Stimulated activated CD4-positive, alpha-beta T cell treated with anti-CD3 and anti-CD28 coated beads, Interleukin-1b, Interleukin-23, amount 100 ng/mL, for 24 hours (primary cell): ENCODE measurements at regions not wholly inside any gene's neighbourhood (a gene's known extent, or its start where the extent isn't known, plus 50 kb on each side); places are given as distances from the start of the nearest gene placed in this dataset.
A peak's percentile ranks its signal among the peaks of the same experiment; 100 is the strongest.
"Not testable (repeated sequence)": the region's sequence is repeated elsewhere in the genome, so short reads cannot be mapped to it uniquely, and the experiment has no call there.

Experiments used
- DNase-seq, 4 experiments: peaks; one replicate each; pipeline ENCODE4 v3.0.0-alpha.2; 2020; ENCODE audit warnings: low read depth in 4 of 4, low spot score in 1 of 4

DNA sequence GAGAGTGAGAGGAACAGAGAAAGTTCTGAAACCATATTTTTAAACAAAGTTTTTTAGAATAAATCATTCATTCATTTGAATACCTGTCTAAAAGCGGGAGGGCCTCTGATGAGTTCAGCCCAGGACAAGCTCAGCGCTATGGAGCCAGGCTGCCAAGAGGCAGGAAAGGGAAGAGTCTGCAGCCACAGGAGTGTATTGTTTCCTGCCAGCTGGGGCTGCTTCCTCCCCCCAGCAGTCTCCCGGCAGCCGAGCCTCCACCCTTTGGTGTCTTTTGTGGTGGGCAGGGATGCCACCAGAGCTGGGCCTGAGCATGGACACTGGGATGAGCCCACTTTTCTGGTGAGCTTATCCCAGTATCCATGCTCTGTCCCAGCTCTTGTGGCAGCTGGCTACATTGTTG is 199.5 kb upstream of the TPRG1 start:
- DNase-seq, result no peak

DNA sequence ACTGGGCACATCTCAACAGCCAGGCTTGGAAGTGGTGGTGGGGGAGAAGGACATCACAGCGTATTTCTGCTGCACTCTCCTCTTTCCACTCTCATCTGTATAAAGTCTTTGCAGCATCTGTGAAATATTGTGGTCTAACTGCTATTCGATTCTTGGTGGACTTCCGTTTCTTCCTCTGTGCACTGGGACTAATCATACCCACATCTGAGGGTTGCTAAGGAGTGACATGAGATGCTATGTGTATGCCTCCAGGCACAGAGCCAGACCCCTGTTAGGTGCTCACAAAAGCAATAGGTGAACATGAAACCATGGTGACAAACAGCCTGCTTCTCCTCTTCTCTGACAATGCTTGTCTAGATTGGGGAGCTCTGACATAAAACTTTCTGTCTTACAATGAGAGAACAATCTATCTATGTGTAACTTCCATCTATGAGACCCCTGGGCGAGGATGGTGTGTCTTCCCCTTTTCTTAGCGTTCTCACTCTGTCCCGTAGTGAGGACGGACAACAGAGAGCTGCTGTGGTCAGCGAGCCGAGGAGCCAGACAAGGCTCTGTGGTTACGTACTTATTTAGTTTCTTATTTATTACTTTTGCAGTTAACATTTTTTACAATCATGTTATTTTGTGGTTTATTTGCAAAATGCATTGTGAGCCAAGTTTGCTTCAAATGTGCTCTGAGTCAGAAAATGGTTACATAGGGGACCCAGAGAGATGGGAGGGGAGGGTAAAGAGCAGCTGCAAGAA is 196.7 kb upstream of the TPRG1 start:
- no peak for DNase-seq

DNA sequence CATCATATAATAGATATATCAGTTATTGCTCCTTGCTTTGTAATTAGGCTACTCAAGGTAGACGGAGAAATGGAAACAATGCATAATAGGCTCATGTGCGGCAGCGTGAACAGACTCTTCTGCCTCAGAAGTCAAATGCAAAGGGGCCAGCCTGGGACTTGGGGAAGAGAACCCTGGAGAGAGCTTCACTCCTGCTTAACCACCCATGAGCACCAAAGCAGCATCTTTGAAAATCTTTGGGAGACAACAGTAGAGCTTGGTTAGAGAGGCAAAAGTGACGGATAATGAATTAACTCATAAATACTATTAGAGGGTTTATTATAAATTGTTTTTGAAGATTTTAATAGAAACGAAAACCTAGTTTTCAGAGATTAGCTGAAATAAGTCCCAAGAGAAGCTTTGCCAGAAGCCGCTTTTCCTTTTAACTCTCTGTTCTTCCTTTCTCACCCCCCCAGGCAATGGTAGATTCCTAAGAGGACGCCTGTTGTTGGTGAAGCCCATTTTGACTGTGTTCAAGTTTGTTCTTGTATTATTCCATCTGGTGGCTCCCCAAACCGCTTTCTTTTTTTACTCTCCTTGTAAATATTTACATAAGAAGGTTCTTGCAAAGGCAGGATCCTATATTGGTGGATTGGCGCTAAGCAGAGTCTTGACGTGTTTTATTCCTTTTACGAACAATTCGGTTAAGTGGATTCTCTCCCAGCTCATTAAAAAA is 196.0 kb upstream of the TPRG1 start:
- DNase-seq, result no peak

DNA sequence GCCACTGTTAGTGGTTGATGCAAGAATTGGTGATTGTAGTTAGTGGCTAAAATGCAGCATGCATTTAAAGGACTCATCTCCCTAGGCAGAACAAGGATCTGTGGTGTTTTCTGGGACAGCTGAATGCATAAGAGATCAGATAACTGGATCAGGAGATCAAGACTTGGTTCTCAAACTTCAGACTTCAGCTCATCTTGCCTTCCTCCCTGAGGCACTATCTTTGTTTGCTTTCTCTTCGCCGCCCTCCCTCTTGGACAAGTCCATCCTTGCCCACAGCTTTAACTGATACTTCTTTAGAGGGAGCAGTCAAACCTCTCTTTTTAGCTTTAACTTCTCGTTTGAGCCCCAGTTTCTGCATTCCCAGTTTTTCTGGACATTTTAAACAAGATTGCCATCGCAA is 195.4 kb upstream of the TPRG1 start:
- DNase-seq, result no peak

DNA sequence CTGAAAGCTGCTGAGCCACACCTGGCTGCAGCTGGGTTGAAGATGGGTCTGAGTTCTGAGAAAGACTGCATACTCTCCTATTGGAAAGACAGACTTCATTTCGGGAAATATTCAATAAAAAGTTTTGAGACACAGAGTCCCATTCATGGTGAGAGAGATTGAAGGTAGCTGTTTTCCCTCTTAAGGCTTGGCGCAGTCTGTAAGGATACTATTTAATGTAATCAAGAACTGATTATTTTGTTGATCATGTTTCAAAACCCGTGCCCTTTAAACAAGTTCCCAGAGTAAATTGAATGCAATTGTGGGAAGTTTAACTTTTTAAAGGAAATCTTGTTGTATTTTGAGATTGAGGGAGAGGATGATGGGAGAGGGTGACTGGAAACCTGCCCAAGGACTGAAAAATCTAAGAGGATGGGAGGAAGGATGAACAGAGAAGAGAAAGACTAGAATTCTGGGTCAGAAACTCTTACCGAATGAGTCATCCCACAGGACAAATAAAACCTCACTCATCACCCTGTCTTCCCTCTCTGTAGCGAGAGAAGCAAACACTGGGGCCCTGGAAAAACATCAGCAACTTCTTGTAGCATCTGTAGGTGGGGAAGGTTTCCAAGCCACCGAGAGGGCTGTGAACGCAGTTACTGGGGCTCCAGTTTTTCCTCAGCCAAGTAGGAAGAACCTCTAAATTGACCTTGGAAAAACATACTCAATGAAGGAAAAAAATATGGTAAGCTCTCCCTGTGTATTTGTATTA is 193.2 kb upstream of the TPRG1 start:
- DNase-seq, result no peak

DNA sequence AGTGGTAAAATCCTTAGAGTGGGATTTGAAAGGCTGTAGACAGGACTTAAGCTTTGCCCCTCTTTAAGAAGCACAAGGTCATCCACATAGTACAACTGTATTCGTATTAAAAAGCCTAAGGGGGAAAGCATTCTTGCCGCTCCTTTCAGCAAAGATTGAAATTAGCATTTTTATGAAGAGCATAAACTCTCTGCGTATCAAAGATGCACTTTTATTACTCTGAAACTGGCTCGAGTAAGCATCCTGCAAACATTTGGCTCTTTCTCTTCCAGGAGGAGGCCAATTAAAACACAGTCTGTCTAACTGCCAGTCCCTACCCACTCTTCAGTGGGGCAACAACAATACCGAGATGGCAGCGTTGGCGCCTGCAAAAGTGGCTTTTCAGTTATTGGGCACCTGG is 192.5 kb upstream of the TPRG1 start:
- DNase-seq, result no peak

DNA sequence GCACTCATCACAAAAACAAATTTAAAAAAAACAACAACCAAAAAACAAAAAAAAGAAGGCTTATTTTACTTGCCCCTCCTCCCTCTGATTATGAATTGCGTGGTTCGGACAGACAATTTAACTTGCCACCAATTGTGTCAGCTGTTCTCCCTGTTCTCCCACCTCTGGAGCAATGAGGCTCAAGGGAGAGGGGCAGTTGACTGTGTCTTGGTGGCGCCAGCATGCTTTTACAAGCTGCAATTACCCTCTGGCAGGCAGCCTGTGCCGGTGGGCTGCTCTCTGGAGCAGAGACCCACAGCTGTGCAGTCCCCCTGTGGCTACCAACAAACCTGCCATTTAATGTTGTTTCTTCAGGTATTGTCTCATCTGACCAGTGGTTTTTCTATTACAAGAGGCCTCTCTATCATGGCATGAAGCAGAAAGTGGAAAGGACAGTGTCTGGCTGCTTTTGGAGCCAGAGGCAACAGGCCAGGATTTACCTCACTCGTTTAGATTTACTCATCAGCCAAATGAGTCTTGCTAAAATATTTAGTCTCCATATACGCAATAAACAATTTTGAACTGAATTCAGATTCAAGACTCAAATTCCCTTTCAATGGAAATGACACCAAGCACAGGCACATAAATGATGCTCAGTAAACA is 192.0 kb upstream of the TPRG1 start:
- no peak for DNase-seq

DNA sequence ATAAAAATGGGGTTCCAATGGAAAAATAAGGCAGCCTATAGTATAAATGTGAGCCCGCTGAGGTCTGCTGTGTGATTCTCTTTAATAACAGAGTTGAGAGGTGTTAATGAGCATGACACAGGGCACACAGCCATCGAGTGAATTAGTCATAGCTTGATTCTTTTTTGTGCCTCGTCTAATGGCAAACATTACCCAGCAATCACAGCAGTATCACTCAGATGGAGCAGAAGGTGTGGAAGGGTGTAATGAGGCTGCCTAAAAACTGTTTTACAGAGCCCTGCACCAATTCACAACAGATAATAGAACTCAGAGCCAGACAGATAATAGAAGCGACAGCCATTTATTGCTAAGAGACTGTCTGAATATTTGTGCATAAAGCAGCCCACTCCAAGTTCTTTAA is 178.6 kb upstream of the TPRG1 start:
- DNase-seq, result no peak

DNA sequence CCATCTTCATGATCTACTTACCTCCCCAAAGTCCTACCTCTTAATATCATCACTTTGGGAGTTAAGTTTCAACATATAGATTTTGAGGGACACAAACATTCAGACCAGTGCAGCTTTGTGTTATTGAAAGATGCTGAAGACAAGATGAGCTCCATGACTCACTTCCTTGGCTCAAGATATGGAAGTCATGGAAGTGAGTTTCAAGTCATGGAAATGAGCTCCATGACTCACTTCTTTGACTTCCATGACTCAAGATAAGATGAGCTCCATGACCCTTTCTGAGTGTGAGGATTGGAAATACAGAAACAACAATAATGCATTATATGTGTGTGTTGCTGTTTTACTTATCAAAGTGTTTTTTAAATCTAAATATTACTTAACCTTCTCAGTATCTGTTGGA is 170.2 kb upstream of the TPRG1 start:
- no peak for DNase-seq

DNA sequence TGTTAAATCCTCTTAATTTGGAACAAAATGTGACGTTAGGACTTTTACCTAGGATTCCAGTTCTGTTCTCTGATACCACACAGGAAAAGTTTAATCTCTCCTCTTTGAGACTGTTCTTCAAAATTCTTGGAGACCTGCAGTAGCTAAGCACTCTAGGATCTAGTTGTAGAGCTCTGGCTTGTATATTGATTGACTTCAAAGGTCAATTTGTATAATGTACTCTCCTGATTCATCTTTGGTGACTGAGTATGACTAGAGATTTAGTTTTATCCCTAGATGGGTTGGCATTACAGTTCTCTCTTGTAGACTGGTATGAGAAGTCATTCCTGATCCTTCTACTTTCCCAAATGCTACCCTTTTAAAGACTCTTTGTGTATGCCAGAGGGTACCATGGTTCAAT is 168.4 kb upstream of the TPRG1 start:
- DNase-seq, result no peak

DNA sequence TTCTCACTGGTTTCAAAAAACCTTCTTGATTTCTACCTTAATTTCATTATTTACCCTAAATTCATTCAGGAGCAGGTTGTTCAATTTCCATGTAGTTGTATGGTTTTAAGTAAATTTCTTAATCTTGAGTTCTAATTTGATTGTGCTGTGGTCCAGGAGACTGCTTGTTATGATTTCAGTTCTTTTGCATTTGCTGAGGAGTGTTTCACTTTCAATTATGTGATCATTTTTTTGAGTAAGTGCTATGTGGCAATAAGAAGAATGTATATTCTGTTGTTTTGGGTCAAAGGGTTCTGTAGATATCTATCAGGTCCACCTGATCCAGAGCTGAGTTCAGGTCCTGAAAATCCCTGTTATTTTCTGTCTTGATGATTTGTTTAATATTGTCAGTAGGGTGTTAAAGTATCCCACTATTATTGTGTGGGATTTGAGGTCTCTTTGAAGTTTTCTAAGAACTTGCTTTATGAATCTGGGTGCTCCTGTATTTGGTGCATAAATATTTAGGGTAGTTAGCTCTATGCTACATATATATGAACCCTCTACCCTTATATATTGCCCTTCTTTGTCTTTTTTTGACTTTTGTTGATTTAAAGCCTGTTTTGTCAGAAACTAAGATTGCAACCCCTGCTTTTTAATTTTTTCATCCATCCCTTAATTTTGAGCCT is 158.4 kb upstream of the TPRG1 start:
- no peak for DNase-seq

DNA sequence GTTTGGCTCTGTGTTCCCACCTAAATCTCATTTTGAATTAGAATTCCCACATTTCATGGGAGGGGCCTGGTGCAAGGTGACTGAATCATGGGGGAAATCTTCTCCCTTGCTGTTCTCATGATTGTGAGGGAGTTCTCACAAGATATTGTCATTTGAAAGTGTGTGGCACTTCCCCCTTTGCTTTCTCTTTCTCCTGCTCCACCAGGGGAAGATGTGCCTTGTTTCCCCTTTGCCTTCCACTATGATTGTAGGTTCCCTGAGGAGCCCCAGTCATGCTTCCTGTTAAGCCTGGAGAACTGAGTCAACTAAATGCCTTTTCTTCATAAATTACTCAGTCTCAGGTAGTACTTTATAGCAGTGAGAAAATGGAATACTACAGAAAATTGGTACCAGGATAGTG is 157.2 kb upstream of the TPRG1 start:
- no peak for DNase-seq

DNA sequence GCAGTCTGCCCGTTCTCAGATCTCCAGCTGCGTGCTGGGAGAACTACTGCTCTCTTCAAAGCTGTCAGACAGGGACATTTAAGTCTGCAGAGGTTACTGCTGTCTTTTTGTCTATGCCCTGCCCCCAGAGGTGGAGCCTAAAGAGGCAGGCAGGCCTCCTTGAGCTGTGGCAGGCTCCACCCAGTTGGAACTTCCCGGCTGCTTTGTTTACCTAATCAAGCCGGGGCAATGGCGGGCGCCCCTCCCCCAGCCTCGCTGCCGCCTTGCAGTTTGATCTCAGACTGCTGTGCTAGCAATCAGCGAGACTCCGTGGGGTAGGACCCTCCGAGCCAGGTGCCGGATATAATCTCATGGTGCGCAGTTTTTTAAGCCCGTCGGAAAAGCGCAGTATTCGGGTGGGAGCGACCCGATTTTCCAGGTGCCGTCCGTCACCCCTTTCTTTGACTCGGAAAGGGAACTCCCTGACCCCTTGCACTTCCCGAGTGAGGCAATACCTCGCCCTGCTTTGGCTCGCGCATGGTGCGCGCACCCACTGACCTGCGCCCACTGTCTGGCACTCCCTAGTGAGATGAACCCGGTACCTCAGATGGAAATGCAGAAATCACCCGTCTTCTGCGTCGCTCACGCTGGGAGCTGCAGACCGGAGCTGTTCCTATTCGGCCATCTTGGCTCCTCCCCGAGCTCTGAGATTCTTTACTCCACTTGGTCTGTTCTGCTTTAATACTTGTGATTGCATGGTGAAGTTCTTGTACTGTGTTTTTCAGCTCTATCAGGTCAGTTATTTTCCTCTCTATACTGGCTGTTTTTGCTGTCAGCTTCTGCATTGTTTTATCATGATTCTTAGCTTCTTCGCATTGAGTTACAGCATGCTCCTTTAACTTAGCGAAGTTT is 148.9 kb upstream of the TPRG1 start:
- DNase-seq, result not testable (repeated sequence)

DNA sequence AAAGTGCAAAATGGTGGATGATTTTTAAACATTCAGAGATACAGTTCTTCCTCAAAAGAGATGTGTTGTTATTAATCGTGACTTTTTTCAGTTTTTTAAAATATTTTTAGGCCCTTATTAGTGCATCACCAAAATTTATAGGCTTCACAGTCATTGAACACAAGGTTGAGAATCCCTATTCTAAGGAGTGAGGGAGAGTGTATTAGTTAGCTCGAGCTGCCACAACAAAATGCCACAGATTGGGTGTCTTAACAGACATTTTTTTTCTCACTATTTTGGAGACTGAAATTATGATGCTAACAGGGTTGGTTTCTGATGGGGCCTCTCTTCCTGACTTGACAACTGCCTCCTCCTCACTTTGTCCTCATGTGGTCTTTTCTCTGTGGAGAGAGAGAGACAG is 145.9 kb upstream of the TPRG1 start:
- DNase-seq, result no peak

DNA sequence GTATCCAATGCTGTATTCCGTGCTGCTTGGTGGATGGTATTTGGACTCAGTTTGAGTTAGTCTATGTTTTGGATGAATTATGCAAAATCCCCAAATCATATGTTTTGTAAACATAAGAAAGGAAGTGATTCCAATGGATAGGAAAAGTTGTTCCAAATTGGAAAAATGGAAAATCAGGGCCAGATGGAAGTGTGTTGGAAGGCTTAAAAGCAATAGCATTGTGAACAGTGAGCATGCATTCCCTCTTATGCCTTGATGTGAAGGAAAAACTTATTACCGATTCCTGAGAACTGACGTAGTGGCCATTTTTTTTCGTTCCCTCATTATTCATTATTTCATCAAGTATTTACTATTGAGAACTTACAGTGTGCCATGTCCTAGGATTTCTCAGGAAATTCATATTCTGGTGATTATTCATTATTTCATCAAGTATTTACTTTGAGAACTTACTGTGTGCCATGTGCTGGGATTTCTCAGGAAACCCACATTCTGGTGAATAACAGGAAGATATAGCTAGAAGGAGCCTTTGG is 144.1 kb upstream of the TPRG1 start:
- no peak for DNase-seq

DNA sequence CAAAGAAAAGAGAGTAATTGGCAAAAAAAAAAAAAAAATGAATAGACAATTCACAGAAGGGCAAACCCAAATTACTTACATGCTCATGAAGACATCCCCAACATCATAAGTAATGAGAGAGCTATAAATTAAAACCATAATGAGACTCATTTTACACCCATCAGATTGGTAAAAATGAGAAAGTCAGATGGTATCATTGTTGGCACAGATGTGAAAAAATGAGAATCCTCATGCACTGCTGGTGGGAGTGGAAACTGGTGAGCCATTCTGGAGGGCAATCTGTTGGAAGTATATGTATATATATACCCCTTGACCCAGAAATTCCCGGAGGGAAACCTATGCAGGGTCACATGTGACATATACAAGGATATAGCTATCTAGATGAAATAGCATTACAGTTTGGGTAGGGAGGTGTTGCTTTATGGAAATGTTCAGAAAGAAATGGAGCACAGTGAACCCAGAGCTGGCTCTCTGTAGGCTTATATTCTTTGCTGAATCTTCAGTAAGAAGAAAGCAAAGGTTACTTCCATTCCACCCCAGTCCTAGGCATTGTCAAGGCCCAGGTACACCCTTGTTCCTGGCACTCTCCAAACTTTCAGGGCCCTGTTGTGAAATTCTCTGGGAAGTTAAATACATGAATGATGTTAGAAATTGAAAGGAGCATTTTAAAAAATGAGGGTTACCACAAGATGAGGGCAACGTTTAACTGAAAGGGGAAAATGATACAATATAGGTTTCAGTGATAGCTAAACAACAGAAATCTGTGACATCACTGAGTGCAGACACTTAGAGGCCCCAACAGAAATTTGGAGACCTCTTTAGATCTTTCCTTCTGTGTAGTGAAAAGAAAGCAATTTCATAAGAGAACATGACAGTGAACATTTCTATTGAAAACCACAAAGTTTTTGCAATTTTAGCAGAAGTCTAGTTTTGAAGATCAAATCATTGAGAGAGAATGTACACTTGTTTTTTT is 132.7 kb upstream of the TPRG1 start:
- no peak for DNase-seq

DNA sequence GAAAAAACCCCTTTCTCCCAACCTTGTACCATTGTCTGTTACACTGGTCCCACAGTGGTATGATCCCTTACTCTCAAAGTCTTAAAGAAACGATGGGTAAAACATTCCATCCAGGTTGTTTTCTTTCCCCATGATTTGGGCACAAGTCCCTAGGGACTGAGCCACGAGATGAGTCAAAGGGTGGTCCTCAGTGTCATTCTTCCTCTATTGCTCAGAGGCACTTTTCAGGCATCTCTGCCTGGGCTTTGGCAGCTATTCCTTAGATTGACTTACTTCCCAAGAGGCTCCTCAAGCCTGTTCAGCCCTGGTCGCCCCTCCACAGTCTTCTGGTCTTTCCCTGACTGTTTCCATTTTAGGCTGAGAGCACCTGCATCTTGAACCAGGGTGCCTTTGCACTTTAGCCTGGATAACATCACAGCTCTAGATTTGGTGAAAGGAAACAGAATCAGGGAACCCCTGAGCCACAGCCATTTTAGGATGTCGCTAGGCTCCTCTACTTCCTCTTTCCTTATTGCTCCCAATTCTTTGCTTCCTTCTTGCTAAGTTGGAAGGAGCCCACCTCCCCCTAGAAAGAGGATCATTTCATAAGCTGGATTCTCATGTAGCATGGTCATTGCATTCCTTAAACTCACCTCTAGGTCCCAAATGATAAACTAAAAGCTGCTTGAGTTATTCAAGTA is 131.0 kb upstream of the TPRG1 start:
- DNase-seq, result no peak

DNA sequence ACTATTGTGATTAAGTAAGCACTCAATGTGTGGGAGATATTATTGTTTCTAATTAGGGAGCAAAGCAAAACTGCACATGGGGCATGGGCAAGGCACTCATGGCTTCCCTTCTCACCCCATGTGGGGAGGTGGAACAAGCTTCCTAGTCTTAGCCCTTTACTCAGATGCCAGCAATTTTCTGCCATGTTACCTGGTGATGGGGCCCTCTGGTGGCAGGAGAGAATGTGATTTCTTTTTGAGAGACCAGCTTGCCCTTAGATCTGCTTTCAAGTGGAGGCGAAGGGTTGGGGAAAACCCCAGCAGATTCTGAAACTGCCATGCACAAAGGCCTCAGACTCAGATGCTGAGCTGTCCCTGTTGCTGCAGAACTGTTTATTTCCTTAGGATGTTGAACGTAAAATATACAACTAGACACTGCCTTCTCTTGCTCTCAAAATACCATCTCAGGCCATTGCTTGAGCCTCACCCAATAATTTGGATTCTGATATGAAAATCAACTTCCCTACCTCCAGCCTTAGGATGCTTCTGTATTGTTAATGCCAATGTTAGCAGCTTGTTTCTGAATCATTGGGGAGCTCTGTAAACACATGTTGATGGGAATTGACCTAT is 130.2 kb upstream of the TPRG1 start:
- peak; percentile 41 to 65 (median 48) for DNase-seq
